GM18526 (cell line): ENCODE measurements at regions not wholly inside any gene's neighbourhood (a gene's known extent, or its start where the extent isn't known, plus 50 kb on each side); places are given as distances from the start of the nearest gene placed in this dataset.

ENCODE experiments used
- POLR2A ChIP-seq: IDR thresholded peaks from 3 replicates; pipeline ENCODE4 v1.6.1; 2011; ENCODE audit not compliant: insufficient read length; ENCODE audit errors: extremely low read depth

DNA sequence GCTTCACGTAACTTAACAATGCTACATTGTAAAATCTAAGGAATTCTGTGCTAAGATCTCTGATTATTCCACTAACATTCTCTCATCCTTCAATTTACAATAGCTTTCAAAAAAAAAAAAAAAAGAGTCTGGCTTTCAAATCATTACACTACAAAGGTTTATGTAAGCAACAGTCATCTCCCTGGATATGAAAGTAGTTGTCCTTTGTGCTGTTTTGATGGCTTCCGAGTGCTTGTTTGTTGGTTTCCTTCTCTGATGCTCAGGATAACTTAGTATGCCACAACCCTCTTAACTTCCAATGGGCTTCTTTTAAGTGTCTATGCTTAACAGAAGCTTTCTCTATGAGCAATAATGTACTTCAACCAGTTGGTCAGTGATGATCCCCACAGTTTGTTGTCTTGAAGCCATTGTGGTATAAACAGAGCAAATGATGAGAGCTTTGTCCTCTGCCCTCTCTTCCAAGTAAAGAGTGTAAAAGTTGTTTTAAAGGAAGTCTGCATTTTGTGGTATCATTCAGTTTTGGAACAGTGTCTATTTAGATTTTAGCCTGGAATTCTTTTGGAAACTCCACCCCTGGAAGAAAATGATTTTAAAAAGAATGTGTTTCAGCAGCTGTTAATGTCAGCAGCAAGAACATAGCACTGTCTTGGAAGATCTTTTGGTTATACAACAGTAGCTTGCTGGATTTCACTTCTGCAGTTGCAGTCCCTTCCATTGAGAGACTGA lies 396.1 kb upstream of the RGS6 start:
- no peak for TF ChIP-seq POLR2A

DNA sequence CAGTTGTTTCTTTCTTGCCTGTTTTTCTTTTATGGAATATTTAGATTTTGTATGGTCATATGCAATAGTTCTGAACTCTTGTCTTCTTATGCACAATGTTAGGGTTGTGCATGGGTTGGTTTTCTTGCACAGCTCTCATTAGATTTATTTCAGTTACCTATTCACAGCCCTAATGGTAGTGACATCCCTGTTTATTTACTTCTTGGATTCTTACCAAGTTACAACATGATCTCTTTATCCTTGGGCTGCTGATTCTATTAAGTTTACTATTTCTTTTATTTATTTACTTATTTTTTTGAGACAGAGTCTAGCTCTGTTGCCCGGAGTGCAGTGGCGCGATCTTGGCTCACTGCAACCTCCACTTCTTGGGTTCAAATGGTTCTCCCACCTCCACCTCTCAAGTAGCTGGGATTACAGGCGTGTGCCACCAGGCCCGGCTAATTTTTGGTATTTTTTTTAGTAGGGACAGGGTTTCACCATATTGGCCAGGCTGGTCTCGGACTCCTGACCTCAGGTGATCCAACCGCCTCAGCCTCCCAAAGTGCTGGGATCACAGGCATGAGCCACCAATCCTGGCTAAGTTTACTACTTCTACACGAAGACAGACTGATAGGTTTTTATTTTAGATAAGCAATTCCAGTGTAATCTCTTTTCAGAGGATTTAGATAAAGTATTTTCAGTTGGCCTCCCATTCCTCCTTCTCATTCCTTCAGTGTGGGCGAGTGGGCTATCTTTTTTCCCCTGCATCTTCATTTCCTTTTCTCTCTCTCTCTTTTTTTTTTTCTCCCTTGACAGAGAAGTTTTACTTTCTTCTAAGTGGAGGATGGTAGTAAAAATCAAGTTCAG lies 395.1 kb upstream of the RGS6 start:
- TF ChIP-seq POLR2A, result no peak

DNA sequence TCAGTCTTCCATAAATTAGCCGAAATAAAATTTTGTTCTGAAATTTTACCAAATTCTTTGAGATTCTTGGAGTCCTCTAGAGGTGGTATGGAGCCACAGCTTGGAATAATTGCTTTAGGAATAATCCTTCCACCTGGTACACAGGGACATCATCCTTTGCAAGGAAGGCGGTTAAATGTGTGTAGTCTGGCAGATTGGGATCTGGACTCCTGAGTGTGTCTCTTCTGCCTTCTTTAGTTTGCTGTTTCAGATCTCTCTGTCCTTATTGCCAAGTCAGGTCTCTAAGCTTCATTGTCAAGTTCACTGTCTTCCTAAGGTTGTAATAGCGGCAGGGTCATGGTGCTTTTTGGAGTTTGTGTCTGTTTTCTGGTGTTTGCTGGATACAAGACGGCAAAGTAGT lies 393.9 kb upstream of the RGS6 start:
- TF ChIP-seq POLR2A, result no peak

DNA sequence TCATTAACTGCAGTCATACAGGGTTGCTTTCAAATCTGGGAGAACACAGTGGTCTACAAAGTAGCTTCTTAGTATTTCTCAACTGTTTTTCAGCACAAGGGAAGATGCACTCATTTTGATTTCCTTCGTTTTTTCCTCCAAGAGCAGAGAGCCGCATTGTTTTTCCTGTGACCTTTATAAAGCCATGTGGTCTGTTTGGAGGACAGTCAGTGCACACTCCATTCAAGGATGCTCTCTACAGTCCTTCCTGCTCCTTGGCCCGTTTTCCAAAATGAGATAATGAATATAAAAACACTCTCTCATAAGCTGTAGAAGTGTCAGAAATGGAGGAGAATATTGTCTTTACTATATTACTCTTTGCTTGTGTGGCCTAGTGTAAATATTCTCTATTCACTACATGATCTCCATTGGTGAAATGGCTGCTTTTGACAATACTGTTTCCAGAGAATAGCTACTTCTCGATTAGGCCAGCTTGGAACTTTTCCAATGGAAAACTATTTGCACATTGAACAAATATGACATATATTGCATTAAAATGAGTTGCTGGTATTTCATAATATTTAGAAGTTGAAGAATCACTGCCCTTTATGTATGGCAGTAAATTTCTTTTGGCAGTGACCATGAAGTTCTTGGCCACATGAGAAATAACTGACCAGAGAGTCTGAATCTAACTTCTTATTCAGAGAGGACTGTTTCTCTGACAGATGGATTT lies 393.1 kb upstream of the RGS6 start:
- TF ChIP-seq POLR2A, result no peak

DNA sequence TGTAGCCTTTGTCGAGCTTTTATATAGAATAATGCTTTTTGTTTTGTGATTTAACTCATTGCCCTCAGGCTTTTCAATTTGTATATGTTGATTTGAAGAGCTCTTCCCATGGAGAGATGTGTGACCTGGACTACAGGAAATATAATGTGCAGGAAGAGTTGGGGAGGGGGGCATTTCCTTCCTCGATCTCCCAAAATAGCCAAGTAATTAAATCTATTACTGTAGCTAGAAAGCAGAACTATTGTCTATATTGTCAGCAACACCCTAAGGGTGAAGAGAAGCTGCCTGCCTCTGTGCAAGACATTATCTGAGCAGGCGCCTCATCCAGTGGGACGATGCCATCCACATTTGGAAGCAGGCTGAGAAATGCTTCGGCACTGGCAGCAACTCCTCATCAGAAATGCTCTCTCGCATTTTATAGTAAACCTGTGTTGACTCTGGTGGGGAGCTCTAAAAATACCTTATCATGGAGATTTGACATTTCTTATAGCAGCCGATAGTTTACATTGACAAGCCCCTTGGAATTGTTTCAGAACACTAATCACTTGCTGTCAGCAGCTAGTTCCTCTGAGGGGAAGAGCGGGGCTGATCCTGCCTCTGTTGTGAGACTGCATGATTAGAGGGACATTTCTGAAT lies 392.5 kb upstream of the RGS6 start:
- TF ChIP-seq POLR2A, result no peak

DNA sequence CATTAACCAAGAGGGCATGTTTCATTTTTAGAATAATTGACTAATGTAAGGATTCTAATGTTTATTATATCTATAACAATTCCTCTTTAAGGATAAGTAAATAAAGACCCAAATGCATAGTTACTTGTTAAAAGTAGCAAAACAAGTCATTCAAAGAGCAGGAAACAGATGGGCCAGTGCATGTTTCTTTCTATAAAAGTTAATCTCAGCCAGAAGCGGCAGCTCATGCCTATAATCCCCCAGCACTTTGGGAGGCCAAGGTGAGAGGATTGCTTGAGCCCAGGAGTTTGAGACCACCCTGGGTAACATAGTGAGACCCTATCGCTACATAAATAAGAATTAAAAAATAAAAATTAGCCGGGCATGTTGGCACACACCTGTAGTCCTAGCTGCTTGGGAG lies 391.0 kb upstream of the RGS6 start:
- TF ChIP-seq POLR2A, result no peak

DNA sequence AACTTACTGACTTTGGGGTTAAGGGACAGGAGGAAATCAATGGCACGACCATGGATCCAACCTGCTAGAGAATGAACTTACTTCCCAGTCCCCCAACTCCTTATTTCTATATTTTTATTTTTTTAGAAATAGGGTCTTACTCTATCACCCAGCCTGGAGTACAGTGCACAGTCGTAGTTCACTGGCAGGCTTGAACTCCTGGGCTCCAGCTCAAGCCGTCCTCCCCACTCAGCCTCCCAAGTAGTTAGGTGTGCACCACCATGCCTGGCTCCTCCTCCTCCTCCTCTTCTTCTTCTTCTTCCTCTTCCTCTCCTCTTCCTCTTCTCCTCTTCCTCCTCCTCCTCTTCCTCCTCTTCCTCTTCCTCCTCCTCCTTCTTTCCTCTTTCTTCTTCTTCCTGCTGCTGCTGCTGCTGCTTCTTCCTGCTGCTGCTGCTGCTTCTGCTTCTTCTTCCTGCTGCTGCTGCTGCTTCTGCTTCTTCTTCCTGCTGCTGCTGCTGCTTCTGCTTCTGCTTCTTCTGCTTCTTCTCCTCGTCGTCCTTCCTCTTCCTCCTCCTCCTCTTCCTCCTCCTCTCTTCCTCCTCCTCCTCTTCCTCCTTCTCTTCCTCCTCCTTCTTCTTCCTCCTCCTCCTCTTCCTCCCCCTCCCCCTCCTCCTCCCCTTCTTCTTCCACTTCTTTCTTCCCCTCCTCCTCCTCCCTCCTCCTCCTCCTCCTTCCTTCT lies 390.1 kb upstream of the RGS6 start:
- TF ChIP-seq POLR2A, result no peak

DNA sequence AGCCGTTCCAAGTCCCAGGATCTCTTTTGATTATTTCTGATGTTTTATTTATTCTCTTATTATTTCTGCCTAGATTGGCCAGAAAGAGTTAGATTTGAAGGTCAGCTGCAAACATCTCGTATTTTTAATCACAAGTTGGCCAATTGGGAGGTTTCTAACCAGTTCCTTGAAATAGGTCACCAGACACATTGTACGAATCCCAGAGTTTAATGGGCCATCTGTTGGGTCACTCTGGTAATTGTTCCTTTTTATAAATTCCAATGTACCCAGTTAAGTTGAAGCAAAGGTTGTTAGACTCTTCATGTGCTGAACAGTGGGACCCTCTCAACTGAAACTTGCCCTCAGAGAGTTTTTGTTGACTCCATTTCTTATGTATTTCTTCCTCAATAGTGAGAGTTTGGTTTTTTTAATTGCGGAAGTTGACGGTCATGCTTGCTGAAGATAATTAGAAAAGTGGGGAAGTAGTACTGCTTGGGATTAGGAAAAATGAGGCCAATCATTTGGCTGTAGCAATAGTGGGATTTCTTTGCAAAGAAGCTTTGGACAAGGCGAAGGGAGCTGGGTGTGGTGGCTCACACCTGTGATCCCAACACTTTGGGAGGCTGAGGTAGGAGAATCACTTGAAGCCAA lies 382.7 kb upstream of the RGS6 start:
- TF ChIP-seq POLR2A, result no peak

DNA sequence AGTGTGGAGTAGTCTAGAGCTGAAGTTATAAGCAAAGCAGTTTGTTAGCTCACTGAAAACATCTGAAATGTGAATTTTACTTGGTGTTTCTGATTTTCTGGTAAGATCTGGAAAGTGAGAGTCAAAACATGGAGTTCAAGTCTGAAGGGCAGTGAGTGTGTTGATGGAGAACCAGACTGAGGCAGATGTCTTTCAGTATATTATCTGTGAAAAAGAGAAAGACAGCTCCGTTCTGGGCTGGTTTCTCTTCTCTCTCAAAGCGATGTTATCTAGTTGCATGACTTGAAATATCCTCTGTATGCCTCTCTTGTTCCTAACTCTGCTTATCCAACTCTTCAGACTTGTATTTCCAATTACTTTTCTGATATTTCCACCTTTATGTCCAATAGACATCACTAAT lies 381.9 kb upstream of the RGS6 start:
- no peak for TF ChIP-seq POLR2A

DNA sequence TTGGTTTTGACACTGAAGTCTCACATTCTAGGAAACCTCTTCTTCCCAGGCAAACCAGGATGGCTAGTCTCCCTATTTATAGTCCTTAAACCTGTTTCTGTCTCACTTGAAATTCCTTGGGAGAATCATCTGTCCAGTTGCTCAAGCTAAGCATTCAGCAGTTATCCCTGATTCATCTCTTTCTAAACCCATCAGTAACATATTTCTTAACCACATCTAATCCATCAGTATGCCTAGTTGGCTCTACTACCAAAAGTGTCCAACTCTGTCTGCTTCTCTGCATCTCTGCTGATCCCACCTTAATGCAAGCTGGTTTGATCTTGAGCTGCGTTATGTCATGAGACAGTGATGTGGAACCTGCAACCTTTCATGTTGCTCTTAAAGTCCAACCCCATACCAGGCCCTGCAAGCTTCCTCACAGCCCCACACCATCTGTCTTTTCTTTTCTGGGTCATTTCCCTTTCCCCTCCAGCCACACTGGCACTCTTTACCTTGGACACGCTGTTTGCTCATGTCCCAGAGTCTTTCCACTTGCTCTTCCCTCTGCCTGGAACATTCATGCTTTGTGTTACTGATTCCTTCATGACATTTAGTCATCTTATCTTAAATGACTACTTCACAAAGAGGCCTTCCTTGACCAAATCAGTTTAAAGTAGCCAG lies 380.8 kb upstream of the RGS6 start:
- TF ChIP-seq POLR2A, result no peak

DNA sequence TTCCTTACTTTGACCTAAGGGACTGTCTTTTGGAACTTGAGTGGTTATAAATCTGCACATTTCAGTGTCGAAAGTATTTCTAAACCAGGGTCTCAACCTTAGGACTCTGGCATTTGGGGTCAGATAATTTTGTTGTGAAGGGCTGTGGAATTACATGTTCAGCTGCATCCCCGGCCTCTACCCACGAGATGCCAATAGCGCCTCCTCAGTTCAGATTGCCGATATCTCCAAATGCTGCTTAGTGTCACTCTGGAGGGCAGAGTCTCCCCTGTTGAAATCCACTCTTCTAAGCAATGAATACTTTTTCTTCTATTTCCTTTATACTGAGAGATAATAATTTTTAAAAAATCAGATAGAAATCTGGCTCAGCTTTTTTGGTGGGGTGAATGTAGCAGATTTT lies 379.4 kb upstream of the RGS6 start:
- TF ChIP-seq POLR2A, result no peak

DNA sequence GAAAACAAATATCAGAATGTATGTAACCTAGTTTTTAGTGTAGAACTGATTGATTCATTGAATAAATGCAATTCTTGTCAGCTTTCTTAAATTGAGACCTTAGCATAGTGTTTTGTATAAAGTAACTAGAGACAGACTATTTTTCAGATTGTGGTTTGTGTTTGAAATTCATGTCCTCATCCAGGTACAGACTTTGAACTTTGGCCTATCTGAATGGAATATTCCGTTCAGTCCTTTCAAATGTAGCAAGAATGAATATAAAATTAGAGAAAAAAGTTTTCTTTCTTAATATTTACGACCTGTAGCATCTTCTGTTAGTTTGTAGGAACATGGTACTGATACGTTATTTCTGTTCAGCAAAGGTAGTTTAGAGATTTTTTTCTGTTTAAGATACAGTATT lies 378.4 kb upstream of the RGS6 start:
- no peak for TF ChIP-seq POLR2A

DNA sequence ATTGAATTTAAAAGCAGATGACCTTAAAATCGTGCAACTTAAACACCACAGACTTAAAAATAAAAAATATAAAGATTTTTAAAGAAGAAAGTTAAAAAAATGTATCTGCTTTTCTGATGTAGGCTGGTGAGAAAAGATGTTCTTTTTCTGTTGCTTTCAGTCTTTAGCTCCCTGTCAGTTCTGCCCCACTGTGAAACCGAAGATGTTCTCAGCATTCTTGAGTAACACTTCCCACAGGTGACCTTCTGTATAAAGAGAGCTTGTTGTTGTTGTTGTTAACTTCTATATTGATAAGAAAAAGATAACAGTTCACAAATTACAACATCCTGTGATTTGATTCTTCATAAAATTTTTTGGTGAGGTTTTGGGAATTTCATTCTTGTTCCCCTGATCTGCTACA lies 377.9 kb upstream of the RGS6 start:
- TF ChIP-seq POLR2A, result no peak
